SK-N-SH treated with all-trans-retinoic acid at 6 μM for 48 hours (cell line): ENCODE measurements at regions not wholly inside any gene's neighbourhood (a gene's known extent, or its start where the extent isn't known, plus 50 kb on each side); places are given as distances from the start of the nearest gene placed in this dataset.

ENCODE experiments used
- ATAC-seq: fragments of 200-7000 bp; cut with Tn5 transposase; 3 replicates; pipeline ENCODE4 v1.9.1; 2020; ENCODE audit warnings: mild to moderate bottlenecking, moderate library complexity
- ARNTL ChIP-seq: fragments of 450-650 bp; formaldehyde crosslinking; IDR thresholded peaks from 2 replicates; pipeline ENCODE4 v1.5.0; 2020; ENCODE audit warnings: low read depth, mild to moderate bottlenecking, moderate library complexity, borderline replicate concordance
- BACH2 ChIP-seq: fragments of 250-450 bp; sonication (Bioruptor Pico); IDR thresholded peaks from 2 replicates; pipeline ENCODE4 v1.9.0; 2021; ENCODE audit warnings: mild to moderate bottlenecking, borderline replicate concordance
- CSDC2 ChIP-seq: fragments of 250-450 bp; sonication (Bioruptor Pico); IDR thresholded peaks from 2 replicates; pipeline ENCODE4 v1.5.0; 2020; ENCODE audit warnings: mild to moderate bottlenecking, moderate library complexity
- CSRNP3 ChIP-seq: fragments of 250-450 bp; sonication (Bioruptor Pico); IDR thresholded peaks from 2 replicates; pipeline ENCODE4 v1.5.1; 2021; ENCODE audit warnings: mild to moderate bottlenecking, moderate library complexity
- ESRRG ChIP-seq: fragments of 250-450 bp; sonication (Bioruptor Pico); IDR thresholded peaks from 2 replicates; pipeline ENCODE4 v1.6.1; 2021; ENCODE audit warnings: mild to moderate bottlenecking
- GLIS3 ChIP-seq: fragments of 250-450 bp; sonication (Bioruptor Pico); IDR thresholded peaks from 2 replicates; pipeline ENCODE4 v1.5.0; 2020; ENCODE audit warnings: mild to moderate bottlenecking, moderate library complexity
- ISL1 ChIP-seq: fragments of 250-450 bp; sonication (Bioruptor Pico); IDR thresholded peaks from 2 replicates; pipeline ENCODE4 v2.1.2; 2022; ENCODE audit warnings: mild to moderate bottlenecking, moderate library complexity
- OSR1 ChIP-seq: fragments of 250-450 bp; sonication (Bioruptor Pico); IDR thresholded peaks from 2 replicates; pipeline ENCODE4 v1.8.0; 2022; ENCODE audit warnings: moderate library complexity, mild to moderate bottlenecking, inconsistent platforms
- RARB ChIP-seq: fragments of 250-450 bp; sonication (Bioruptor Pico); IDR thresholded peaks from 2 replicates; pipeline ENCODE4 v1.8.0; 2021; ENCODE audit warnings: mild to moderate bottlenecking, moderate library complexity
- SNAI2 ChIP-seq: fragments of 250-450 bp; sonication (Bioruptor Pico); IDR thresholded peaks from 2 replicates; pipeline ENCODE4 v1.5.0; 2020; ENCODE audit warnings: mild to moderate bottlenecking, moderate library complexity
- TCF4 ChIP-seq: fragments of 250-450 bp; sonication (Bioruptor Pico); IDR thresholded peaks from 2 replicates; pipeline ENCODE4 v1.8.0; 2021; ENCODE audit warnings: mild to moderate bottlenecking, moderate library complexity, borderline replicate concordance
- TOX ChIP-seq: fragments of 250-450 bp; sonication (Bioruptor Pico); IDR thresholded peaks from 2 replicates; pipeline ENCODE4 v1.8.0; 2021; ENCODE audit warnings: mild to moderate bottlenecking, moderate library complexity, borderline replicate concordance
- TSHZ2 ChIP-seq: fragments of 250-450 bp; sonication (Bioruptor Pico); IDR thresholded peaks from 2 replicates; pipeline ENCODE4 v1.5.0; 2020; ENCODE audit warnings: mild to moderate bottlenecking, moderate library complexity
- ZC3H10 ChIP-seq: fragments of 250-450 bp; sonication (Bioruptor Pico); IDR thresholded peaks from 2 replicates; pipeline ENCODE4 v1.5.1; 2021; ENCODE audit warnings: mild to moderate bottlenecking, moderate library complexity
- ZFP3 ChIP-seq: fragments of 250-450 bp; sonication (Bioruptor Pico); IDR thresholded peaks from 2 replicates; pipeline ENCODE4 v1.5.0; 2020; ENCODE audit warnings: mild to moderate bottlenecking, moderate library complexity
- ZFP30 ChIP-seq: fragments of 450-650 bp; formaldehyde crosslinking; IDR thresholded peaks from 2 replicates; pipeline ENCODE4 v1.5.0; 2022; ENCODE audit warnings: mild to moderate bottlenecking, moderate library complexity
- ZNF70 ChIP-seq: fragments of 450-650 bp; formaldehyde crosslinking; IDR thresholded peaks from 2 replicates; pipeline ENCODE4 v1.5.0; 2020; ENCODE audit warnings: mild to moderate bottlenecking, moderate library complexity
- ZNF8 ChIP-seq: fragments of 450-650 bp; formaldehyde crosslinking; IDR thresholded peaks from 2 replicates; pipeline ENCODE4 v1.5.0; 2020; ENCODE audit warnings: mild to moderate bottlenecking, moderate library complexity
- TF ChIP-seq, protein P1 (sequence below): fragments of 250-450 bp; sonication (Bioruptor Pico); IDR thresholded peaks from 2 replicates; pipeline ENCODE4 v1.8.0; 2020; ENCODE audit warnings: mild to moderate bottlenecking, moderate library complexity, borderline replicate concordance
- TF ChIP-seq, protein P2 (sequence below): fragments of 250-450 bp; sonication (Bioruptor Pico); IDR thresholded peaks from 2 replicates; pipeline ENCODE4 v1.8.0; 2021; ENCODE audit warnings: low read depth, mild to moderate bottlenecking, moderate library complexity, borderline replicate concordance

DNA sequence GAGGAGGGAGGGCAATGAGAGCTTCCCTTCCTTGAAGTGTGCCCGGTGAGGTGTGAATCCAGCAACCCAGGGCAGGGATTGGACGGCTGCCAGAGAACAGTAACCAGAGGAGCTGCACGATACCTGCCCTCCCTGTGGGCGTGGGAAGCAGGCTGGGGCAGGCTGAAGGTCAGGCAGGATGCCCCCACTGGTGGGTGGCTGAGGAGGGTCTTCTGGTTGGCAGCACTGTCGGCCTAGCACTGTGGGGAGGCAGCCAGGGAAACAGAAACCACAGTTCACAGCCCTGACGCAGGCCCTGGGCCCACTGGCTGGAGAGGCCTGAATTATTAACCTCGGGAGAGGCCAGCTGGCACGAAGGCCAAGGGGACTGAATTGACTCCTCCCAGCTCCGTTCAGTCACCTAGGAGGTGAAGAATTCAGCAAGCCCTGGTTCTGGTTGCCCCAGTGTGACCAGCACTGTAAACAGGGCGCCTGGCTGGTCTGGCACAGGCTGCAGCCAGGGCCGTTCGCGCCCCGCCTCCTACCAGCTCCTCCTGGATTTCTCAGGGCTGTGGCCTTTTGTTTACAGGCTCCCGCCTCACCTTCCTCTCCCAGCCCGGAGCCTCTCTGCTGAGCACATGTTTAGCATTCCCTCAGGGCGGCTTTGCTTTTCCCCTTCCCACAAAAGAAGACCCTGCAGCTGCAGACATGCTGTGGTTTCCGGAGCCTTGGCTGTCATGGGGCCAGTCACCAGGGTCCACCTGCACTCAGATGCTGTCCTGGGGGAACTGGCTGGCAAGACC is 97.8 kb downstream of the B3GNT2 start:
- TF ChIP-seq BACH2: no peak
- TF ChIP-seq RARB (CRISPR knock-in tag): no peak
- TF ChIP-seq TCF4 (CRISPR knock-in tag): no peak
- TF ChIP-seq CSRNP3 (CRISPR knock-in tag): no peak
- no peak for TF ChIP-seq ZFP3 (CRISPR knock-in tag)
- no peak for TF ChIP-seq ZFP30 (CRISPR knock-in tag)
- TF ChIP-seq ESRRG (CRISPR knock-in tag): no peak
- TF ChIP-seq ISL1 (CRISPR knock-in tag): no peak
- no peak for TF ChIP-seq TSHZ2
- no peak for TF ChIP-seq GLIS3
- TF ChIP-seq ZNF70: no peak
- TF ChIP-seq TOX: no peak
- no peak for TF ChIP-seq ARNTL (CRISPR knock-in tag)
- TF ChIP-seq, protein P1, sequence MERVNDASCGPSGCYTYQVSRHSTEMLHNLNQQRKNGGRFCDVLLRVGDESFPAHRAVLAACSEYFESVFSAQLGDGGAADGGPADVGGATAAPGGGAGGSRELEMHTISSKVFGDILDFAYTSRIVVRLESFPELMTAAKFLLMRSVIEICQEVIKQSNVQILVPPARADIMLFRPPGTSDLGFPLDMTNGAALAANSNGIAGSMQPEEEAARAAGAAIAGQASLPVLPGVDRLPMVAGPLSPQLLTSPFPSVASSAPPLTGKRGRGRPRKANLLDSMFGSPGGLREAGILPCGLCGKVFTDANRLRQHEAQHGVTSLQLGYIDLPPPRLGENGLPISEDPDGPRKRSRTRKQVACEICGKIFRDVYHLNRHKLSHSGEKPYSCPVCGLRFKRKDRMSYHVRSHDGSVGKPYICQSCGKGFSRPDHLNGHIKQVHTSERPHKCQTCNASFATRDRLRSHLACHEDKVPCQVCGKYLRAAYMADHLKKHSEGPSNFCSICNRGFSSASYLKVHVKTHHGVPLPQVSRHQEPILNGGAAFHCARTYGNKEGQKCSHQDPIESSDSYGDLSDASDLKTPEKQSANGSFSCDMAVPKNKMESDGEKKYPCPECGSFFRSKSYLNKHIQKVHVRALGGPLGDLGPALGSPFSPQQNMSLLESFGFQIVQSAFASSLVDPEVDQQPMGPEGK (CRISPR knock-in tag): no peak
- no peak for TF ChIP-seq SNAI2 (CRISPR knock-in tag)
- ATAC-seq: peak; percentile 42; the same call in 2 of the 3 replicates

GRCh38 chr2:62293151-62293489 is 97.2 kb downstream of the B3GNT2 start:
- TF ChIP-seq ISL1 (CRISPR knock-in tag): no peak
- no peak for ATAC-seq

GRCh38 chr2:62292190-62292589 is 96.3 kb downstream of the B3GNT2 start:
- ATAC-seq: peak; percentile 42; the same call in 2 of the 3 replicates
- TF ChIP-seq CSRNP3 (CRISPR knock-in tag): no peak
- TF ChIP-seq BACH2: no peak

- no peak for ATAC-seq
- TF ChIP-seq ARNTL (CRISPR knock-in tag): no peak
- TF ChIP-seq BACH2: no peak
- TF ChIP-seq OSR1 (CRISPR knock-in tag): no peak
- TF ChIP-seq ISL1 (CRISPR knock-in tag): no peak
- TF ChIP-seq SNAI2 (CRISPR knock-in tag): no peak
- no peak for TF ChIP-seq TSHZ2
- TF ChIP-seq, protein P2, sequence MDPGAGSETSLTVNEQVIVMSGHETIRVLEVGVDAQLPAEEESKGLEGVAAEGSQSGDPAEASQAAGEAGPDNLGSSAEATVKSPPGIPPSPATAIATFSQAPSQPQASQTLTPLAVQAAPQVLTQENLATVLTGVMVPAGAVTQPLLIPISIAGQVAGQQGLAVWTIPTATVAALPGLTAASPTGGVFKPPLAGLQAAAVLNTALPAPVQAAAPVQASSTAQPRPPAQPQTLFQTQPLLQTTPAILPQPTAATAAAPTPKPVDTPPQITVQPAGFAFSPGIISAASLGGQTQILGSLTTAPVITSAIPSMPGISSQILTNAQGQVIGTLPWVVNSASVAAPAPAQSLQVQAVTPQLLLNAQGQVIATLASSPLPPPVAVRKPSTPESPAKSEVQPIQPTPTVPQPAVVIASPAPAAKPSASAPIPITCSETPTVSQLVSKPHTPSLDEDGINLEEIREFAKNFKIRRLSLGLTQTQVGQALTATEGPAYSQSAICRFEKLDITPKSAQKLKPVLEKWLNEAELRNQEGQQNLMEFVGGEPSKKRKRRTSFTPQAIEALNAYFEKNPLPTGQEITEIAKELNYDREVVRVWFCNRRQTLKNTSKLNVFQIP (CRISPR knock-in tag): no peak
- no peak for TF ChIP-seq ZC3H10
- no peak for TF ChIP-seq RARB (CRISPR knock-in tag)
- TF ChIP-seq ZNF70: no peak
- no peak for TF ChIP-seq TCF4 (CRISPR knock-in tag)
- TF ChIP-seq CSDC2 (CRISPR knock-in tag): no peak
- no peak for TF ChIP-seq CSRNP3 (CRISPR knock-in tag)
- no peak for TF ChIP-seq ZNF8 (CRISPR knock-in tag)
- no peak for TF ChIP-seq ZFP30 (CRISPR knock-in tag)
- no peak for TF ChIP-seq ZFP3 (CRISPR knock-in tag)
These were observed 95.7 kb downstream of the B3GNT2 start for GRCh38 chr2:62291517-62292137.
